ENCODE measurements at regions not wholly inside any gene's neighbourhood (a gene's known extent, or its start where the extent isn't known, plus 50 kb on each side); places are given as distances from the start of the nearest gene placed in this dataset.

DNA sequence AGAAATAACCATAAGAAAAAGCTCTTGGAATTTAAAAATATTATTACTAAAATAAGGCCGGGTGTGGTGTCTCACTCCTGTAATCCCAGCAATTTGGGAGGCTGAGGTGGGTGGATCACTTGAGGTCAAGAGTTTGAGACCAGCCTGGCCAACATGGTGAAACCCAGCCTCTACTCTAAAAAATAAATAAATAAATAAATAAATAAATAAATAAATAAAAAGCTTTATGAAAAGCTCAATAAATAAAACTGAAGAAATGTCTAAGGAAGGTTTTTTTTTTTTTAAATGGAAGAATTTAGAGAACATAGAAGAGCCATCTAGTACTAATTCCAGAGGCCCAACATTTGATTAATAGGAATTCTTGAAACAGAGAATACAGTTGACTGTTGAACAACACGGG, 249.1 kb upstream of the PROX1 start:
- no peak overlapping the region for H3K27ac ChIP-seq (ENCODE audit: low read length)

DNA sequence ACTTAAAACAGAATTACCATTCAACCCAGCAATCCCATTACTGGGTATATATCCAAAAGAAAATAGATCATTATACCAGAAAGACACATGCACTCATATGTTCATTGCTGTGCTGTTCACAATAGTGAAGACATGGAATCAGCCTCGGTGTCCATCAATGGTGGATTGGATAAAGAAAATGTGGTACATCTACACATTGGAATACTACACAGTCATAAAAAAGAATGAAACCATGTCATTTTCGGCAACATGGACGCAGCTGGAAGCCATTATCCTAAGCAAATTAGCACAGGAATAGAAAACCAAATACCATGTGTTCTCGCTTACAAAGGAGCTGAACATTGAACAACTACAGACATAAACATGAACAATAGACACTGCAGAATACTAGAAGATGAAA, 244.8 kb upstream of the PROX1 start:
- H3K27ac ChIP-seq (ENCODE audit: low read length) = no peak overlapping the region
- H3K4me3 ChIP-seq (ENCODE audit: low read length) = no peak overlapping the region
- H3K79me2 ChIP-seq (ENCODE audit: low read length) = no peaks in the 10 kb centered on the region
- no peak for TF ChIP-seq EZH2phosphoT487 (IDR thresholded peaks at IDR 0.05; ENCODE audit: low read length)
- TF ChIP-seq EZH2 (optimal IDR thresholded peaks at IDR 0.05; ENCODE audit: low read depth, low read length) = no peak
- TF ChIP-seq, protein P1, sequence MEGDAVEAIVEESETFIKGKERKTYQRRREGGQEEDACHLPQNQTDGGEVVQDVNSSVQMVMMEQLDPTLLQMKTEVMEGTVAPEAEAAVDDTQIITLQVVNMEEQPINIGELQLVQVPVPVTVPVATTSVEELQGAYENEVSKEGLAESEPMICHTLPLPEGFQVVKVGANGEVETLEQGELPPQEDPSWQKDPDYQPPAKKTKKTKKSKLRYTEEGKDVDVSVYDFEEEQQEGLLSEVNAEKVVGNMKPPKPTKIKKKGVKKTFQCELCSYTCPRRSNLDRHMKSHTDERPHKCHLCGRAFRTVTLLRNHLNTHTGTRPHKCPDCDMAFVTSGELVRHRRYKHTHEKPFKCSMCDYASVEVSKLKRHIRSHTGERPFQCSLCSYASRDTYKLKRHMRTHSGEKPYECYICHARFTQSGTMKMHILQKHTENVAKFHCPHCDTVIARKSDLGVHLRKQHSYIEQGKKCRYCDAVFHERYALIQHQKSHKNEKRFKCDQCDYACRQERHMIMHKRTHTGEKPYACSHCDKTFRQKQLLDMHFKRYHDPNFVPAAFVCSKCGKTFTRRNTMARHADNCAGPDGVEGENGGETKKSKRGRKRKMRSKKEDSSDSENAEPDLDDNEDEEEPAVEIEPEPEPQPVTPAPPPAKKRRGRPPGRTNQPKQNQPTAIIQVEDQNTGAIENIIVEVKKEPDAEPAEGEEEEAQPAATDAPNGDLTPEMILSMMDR (IDR thresholded peaks at IDR 0.05; ENCODE audit: low read length) = no peak
- no peaks in the 10 kb centered on the region for H3F3A ChIP-seq (ENCODE audit: insufficient read depth, low read length)
- no peaks in the 10 kb centered on the region for H3K36me3 ChIP-seq (replicated peaks; ENCODE audit: insufficient read depth, low read length)
- no peak for DNase-seq
- H4K20me1 ChIP-seq (ENCODE audit: insufficient read depth, low read length) = no peaks in the 10 kb centered on the region
- no peak overlapping the region for H3K9ac ChIP-seq (ENCODE audit: low read length)
- H3K9me3 ChIP-seq (replicated peaks; ENCODE audit: insufficient read depth, low read length) = no peaks in the 10 kb centered on the region
- H3K27me3 ChIP-seq (replicated peaks; ENCODE audit: insufficient read depth, low read length) = no peaks in the 10 kb centered on the region
- H3K4me1 ChIP-seq (ENCODE audit: low read length) = no peaks in the 10 kb centered on the region
- no peak overlapping the region for H2AFZ ChIP-seq (ENCODE audit: low read length)
- no peaks in the 10 kb centered on the region for H3K9me2 ChIP-seq (replicated peaks; ENCODE audit: insufficient read depth, low read length)
- H3K4me2 ChIP-seq (ENCODE audit: low read depth, low read length) = no peak overlapping the region

More for the DNA sequence above, 249.1 kb upstream of the PROX1 start:
- H3K4me3 ChIP-seq (ENCODE audit: low read length) = no peak overlapping the region
- no peaks in the 10 kb centered on the region for H3K9me2 ChIP-seq (replicated peaks; ENCODE audit: insufficient read depth, low read length)
- DNase-seq = no peak
- no peaks in the 10 kb centered on the region for H3K79me2 ChIP-seq (ENCODE audit: low read length)
- H3K27me3 ChIP-seq (replicated peaks; ENCODE audit: insufficient read depth, low read length) = no peaks in the 10 kb centered on the region
- H3K9ac ChIP-seq (ENCODE audit: low read length) = no peak overlapping the region
- H3K4me2 ChIP-seq (ENCODE audit: low read depth, low read length) = no peak overlapping the region
- no peaks in the 10 kb centered on the region for H3K36me3 ChIP-seq (replicated peaks; ENCODE audit: insufficient read depth, low read length)
- H4K20me1 ChIP-seq (ENCODE audit: insufficient read depth, low read length) = no peaks in the 10 kb centered on the region
- H2AFZ ChIP-seq (ENCODE audit: low read length) = no peak overlapping the region
- TF ChIP-seq, protein P1 (IDR thresholded peaks at IDR 0.05; ENCODE audit: low read length) = no peak
- no peak for TF ChIP-seq EZH2phosphoT487 (IDR thresholded peaks at IDR 0.05; ENCODE audit: low read length)
- no peak for TF ChIP-seq EZH2 (optimal IDR thresholded peaks at IDR 0.05; ENCODE audit: low read depth, low read length)
- H3K4me1 ChIP-seq (ENCODE audit: low read length) = no peaks in the 10 kb centered on the region
- H3F3A ChIP-seq (ENCODE audit: insufficient read depth, low read length) = no peaks in the 10 kb centered on the region
- H3K9me3 ChIP-seq (replicated peaks; ENCODE audit: insufficient read depth, low read length) = no peaks in the 10 kb centered on the region

DNA sequence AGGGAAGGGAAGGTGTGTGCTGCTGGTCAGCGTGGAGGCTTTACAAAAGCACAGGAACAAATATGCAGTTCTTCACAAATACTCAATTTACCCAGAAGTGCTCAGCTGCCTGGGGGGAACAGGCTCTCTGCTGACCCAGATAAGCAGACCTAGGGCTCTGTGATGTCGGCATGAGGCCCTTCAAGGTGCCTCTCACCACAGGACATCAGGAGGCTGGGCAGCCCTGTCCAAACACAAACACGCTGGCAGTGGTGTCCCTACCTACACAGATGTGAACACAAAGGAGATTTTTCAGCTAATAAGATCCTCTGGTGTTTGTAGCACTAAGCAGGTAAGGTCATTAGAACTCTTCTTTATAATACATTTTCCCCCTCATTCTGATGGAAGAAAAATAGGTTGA, 243.0 kb upstream of the PROX1 start:
- H3K9me3 ChIP-seq (replicated peaks; ENCODE audit: insufficient read depth, low read length) = no peaks in the 10 kb centered on the region
- no peak for DNase-seq
- H4K20me1 ChIP-seq (ENCODE audit: insufficient read depth, low read length) = no peaks in the 10 kb centered on the region
- H3K27ac ChIP-seq (ENCODE audit: low read length) = no peak overlapping the region
- no peaks in the 10 kb centered on the region for H3K36me3 ChIP-seq (replicated peaks; ENCODE audit: insufficient read depth, low read length)
- no peaks in the 10 kb centered on the region for H3F3A ChIP-seq (ENCODE audit: insufficient read depth, low read length)
- no peak overlapping the region for H3K4me2 ChIP-seq (ENCODE audit: low read depth, low read length)
- H3K9me2 ChIP-seq (replicated peaks; ENCODE audit: insufficient read depth, low read length) = no peaks in the 10 kb centered on the region
- no peaks in the 10 kb centered on the region for H3K4me1 ChIP-seq (ENCODE audit: low read length)
- H3K27me3 ChIP-seq (replicated peaks; ENCODE audit: insufficient read depth, low read length) = no peaks in the 10 kb centered on the region
- H3K9ac ChIP-seq (ENCODE audit: low read length) = no peak overlapping the region
- TF ChIP-seq, protein P1 (IDR thresholded peaks at IDR 0.05; ENCODE audit: low read length) = no peak
- TF ChIP-seq EZH2 (optimal IDR thresholded peaks at IDR 0.05; ENCODE audit: low read depth, low read length) (no peak), EZH2phosphoT487 (IDR thresholded peaks at IDR 0.05; ENCODE audit: low read length) (no peak)
- no peaks in the 10 kb centered on the region for H3K79me2 ChIP-seq (ENCODE audit: low read length)
- H3K4me3 ChIP-seq (ENCODE audit: low read length) = no peak overlapping the region
- H2AFZ ChIP-seq (ENCODE audit: low read length) = no peak overlapping the region

Data from MM.1S (cell line).